HG02763 (cell line): ENCODE measurements at regions not wholly inside any gene's neighbourhood (a gene's known extent, or its start where the extent isn't known, plus 50 kb on each side); places are given as distances from the start of the nearest gene placed in this dataset.
"Not testable (repeated sequence)": the region's sequence is repeated elsewhere in the genome, so short reads cannot be mapped to it uniquely, and the experiment has no call there.

Source experiments
- ATAC-seq: cut with Tn5 transposase; IDR thresholded peaks from one replicate; pipeline ENCODE4 v1.9.1; 2021; ENCODE audit warnings: mild to moderate bottlenecking, moderate library complexity; ENCODE audit not compliant: unreplicated experiment

DNA sequence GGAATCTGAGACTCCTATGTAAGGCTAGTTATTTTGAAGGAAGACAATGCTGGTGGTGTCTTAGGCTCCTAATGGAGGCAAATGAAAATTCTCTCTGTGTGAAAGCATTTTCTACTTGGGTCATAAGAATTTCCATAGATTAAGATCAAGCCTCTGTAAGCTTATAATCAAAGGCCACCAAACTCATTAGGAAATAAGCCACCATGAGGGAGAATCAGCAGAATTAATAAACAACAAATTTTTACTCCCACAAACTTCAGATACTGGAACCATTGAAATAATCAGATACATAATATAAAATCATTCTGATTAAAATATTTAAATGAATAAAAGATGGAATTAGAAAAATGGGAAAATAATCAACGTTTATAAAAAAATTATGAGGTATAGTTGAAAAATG is 178.7 kb downstream of the NPIPA8 start:
- ATAC-seq, result not testable (repeated sequence)

DNA sequence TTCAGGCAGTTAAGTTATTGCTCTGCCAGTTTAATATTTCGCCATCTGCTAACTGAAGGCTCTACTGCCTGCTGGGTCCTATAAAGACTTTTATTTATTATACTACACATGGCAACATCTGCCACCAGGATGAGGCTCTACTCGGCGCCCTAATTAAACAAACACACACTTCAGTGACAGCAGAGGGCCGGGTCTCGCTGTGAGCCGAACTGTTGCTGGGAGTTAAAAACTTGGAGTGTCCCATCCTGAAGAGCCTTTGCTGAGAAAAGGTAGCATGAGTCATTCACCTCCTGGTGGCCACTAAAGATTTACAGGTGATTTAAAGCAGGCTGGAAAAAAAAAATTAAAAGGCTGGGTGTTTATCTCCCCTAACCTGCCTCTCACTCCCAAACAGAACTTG is 183.7 kb downstream of the NPIPA8 start:
- ATAC-seq, result not testable (repeated sequence)

DNA sequence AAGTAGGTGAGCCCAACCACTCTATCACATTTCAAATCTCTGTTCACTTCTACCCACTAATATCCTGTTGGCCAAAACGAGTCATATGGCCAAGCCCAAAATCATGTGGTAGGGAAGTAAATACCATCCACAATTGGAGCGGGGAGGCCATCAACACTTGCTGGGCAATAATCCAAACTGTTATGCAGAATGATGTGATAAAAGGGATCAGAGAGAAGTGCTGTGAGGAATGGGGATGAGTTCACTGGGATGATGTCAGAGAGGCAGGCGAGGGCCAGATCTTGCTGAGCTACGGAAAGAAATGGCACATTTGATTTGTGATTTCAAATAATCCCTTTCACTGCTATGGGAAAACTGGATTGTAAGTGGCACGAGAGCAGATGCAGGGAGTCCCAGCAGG is 188.4 kb downstream of the NPIPA8 start:
- ATAC-seq, result not testable (repeated sequence)

DNA sequence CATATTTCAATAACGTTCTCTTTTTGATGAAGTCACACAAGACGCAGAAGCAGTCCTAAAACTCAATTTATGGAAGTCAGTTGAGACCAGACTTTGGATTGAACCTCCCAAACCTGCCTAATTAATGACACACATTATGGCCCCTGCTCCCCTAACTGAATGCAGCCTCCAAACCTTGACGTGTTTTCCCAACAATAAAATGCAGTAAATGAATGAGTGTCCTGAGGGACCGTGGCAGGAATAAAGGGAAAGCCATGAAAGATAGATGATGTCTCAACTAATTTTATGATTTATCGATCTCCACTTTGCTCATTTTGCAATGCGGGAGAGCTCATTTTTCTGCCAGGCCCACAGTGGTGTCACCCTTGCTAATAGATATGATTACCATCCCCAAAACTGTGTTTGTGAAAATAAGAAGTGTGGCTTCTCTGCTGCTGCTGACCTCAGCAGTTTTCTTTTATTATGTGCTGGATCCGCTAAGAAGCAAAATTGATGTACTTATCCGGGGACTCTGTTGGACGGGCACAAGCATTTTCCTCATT is 189.9 kb downstream of the NPIPA8 start:
- ATAC-seq, result not testable (repeated sequence)

DNA sequence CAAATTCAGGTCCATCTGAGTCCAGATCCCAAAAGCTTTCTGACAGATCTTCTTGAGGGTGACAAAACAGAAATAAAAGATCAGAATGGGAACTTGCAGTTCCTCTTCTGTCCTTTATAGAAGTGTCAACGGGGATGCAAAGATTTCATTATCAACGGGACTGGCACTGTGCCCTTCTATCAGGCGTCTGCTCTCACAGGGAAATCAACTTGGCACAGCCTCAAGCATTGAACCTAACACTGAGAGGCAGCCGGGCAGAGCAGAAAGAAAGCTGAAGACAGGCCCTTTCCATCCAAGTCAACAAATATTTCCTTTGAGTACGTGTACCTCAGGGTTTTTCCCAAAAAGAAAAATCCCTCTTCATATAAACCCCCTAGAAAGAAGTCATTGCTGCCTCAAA is 194.5 kb downstream of the NPIPA8 start:
- ATAC-seq, result not testable (repeated sequence)

DNA sequence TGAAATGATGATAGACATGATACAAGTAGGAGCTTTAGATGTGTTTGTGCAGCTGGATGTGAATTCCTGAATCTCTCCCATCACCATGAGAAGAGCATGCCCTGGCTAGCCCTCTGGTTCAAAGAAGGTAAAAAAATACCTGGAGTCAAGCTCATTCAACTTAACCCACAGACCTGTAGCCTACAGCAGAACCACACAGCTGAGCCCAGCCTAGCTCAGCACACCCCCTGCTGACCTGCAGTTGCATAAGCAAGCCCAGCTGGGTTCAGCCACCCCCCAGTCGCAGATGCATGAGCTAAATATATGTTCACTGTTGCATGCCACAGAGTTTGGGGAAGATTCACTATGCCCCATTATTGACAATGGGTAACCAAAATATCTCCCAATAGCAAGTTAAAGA is 200.2 kb downstream of the NPIPA8 start:
- ATAC-seq, result not testable (repeated sequence)

DNA sequence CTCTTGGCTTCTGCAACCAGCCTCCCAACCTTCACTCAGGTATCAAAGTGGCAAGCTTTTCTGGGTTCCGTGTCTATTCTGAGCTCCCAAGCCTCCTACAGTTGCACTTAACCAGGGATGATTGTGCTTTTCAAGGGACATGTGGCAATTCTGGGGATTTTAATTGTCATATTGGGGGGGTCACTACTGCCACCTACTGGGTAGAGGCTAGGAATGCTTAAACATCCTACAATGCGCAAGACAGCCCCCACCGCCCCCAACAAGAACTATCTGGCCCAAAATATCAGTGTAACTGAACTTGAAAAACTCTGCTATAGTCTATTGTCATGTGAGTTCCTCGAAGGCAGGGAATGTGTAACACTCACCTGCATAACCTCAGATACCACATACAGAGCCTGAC is 201.5 kb downstream of the NPIPA8 start:
- ATAC-seq, result not testable (repeated sequence)

DNA sequence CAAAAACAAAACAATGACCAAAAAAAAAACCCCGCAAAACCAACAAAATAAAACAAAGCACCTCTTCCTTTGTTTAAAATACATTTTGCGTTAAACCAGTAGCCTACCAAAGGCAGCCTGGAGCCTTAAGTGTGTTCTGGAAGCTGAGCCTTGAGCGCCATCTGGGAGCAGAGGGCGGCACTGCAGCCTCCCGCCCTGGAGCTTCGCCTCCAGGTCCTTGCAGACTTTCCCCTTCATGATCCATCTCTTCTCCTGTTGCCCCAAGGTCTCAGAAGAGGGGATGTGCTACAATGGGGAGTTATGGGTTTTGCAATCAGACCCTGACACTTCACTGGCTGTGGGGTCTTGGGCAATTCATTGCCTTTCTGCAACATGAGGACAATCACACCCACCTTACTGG is 204.9 kb downstream of the NPIPA8 start:
- not testable (repeated sequence) for ATAC-seq

DNA sequence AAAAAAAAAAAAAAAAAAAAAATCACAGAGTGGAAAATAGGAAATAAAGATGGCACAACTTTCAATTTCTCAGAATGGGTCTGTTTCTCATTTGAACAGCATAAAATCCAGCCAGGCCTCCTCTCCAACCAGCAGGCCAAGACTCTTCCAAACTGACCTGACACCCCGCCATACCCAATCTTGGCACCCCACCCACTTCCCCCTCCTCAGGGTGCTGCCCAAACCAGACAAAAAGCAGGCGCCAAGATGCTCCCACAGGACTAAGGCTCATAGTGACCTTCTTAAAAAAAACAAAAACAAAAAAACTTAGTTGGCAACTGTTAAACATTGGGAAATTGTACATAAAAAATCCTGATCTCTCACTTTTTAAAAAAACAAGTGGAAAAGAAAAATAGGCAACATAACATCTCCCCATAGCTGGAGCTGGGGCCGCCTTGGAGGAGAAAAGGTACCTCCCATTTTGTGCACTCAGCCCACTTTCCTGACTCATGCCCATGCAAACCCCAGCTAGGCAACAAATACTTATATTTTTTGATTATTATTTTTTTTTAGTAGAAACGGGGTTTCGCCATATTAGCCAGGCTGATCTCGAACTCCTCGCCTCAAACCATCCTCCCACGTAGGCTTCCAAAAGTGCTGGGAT is 205.9 kb downstream of the NPIPA8 start:
- ATAC-seq, result not testable (repeated sequence)

DNA sequence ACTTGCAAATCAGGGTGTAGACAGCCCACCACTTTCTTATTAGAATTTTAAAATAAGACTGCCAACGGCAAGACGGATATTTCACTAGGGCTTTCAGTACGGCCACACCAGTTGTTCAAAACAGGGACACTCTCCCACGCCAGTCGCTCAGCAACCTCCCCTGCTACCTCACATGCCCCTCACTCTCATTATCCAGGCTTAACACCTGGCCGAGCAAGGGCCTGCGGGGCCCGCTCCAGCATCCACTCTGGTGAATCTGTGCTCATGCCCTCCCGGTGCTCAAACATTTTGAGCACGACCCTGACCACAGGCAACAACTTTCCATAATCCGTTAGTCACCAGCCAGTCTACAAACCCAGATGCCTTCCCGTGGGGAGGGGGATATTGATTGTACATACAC is 209.5 kb downstream of the NPIPA8 start:
- ATAC-seq, result not testable (repeated sequence)

DNA sequence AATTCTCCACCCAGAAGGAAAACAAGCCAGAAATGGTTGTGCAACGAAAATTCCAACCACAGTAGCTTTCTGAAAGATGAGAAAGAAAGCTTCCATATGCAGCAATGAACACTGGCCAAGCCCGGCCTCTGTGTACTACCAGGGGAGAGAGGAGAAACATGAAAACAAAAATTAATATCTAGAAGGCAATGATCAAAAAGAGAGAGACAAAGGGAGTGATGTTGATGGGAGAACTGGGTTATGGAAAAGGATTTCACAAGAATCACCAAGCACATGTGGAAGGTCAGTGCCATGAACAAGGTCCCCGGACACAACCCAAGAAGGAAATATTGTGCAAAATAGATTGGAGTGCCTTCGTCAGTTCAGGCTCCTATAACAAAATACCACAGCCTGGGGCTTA is 217.4 kb downstream of the NPIPA8 start:
- ATAC-seq, result not testable (repeated sequence)

DNA sequence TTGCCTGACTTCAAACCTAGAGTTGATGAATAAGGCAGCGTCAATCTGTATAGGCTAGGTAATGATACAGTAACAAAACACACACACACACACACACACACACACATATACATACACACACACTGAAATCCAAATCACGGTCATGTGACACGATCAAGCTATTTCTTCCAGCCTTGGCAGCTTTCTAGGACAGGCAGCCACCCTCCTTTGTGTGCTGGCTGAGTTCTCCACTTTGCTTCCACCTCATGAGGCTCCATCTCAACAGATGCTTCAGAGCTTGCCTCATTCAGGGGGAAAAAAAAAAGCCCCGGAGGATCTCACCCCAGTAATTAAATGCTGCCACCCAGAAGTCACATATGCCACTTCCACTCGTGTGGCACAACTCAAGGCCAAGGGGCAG is 217.9 kb downstream of the NPIPA8 start:
- ATAC-seq, result not testable (repeated sequence)

DNA sequence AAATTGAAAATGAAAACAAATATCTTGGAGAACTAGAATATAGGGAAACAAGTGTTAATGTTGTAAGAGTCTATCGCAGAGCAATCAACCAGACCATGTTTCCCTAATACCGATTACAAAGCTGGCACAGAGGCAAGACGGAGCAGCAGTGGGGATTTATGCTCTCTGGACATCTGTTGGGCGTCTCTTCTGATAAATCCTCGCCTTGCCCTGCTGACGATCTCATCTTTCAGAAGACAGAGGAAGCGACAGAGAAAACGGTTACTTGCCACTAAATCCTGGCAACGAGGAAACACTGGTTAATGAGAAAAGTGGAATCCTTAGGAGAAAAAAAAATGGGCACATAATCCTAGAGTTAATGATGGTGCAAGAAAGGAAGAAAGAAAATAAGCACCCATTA is 218.5 kb downstream of the NPIPA8 start:
- not testable (repeated sequence) for ATAC-seq

DNA sequence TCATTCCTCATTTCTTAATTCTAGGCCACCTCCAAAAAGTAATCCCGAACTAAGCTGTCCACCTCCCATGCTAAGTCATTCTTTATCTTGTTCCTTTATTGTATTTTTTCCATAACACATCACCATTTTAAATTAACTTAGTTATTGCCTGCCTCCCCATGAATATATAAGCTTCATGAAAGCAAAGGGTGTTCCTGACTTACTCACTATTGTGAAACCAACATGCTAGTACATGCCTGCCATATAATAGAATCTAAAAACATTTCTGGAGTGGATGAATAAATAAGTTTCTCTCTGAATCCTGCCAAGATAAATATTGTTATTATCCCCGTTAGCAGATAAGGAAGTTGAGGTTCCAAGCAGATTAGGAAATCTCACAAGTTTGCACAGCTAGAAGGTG is 232.1 kb downstream of the NPIPA8 start:
- not testable (repeated sequence) for ATAC-seq

DNA sequence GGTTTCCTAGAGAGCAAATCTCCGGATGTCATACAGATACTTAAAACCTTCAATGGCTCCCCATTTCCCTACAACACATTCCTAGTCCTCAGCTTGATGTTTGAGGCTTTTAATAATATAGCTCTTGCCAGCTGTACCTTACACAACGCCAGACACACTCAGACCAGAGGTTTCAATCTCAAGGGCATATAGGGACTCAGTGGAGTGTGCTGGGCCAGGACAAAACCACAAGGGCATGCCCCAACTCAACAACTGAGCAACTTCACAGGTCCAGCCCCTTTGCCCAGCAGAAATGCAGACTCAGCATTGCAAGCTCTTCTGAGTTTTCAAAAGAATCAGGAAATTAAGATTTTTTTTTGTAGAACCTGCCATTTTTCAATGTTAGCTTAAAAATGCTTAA is 235.5 kb downstream of the NPIPA8 start:
- ATAC-seq, result not testable (repeated sequence)

DNA sequence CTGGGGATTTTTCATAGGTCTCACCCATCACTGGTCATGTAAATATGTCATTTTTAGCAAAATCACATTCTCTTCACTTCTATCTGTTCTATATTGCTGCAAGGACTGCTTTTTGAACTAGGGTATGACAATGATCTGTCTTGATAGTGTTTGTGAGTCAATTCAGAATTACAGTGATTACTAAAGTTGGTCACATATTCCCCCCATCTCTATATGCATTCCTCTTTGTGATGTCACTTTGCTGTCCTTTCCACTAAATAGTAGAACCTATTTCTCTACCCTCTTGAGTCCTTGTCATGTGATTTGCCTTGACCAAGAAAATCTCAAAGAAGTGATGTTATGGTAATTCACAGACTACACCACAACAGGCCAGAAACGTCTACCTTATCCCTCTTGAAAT is 243.9 kb downstream of the NPIPA8 start:
- not testable (repeated sequence) for ATAC-seq

DNA sequence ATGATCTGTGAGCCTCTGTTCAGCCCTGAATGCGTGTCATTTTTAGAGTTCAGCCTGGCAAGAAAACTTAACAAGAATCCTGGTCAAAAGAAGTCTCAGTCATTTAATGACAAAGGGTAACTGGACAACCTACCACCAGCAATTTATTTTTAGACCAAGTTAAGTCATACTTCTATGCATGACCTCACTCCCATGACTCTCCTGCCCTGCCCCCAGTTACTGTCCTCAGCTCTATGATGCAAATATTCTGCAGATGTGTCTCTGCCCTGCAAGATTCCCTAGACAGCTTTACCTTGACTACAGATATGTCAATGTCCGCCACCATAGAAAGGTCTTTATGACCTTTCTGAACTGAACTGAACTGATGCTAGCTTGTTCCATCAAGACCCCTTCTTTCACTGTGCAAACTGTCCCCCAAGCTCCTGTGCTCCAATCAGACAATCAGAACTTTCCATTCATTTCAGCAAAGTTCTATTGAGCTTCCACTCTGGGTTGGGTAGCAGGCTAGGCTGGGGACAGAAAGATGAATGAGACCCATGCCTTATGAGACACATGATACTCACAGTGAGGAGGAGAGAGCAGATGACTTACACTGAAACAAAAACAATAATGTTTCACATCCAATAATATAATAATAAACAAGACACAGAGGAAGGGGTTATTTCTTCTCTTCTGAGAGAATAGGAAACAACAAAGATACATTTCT is 255.7 kb downstream of the NPIPA8 start:
- not testable (repeated sequence) for ATAC-seq

DNA sequence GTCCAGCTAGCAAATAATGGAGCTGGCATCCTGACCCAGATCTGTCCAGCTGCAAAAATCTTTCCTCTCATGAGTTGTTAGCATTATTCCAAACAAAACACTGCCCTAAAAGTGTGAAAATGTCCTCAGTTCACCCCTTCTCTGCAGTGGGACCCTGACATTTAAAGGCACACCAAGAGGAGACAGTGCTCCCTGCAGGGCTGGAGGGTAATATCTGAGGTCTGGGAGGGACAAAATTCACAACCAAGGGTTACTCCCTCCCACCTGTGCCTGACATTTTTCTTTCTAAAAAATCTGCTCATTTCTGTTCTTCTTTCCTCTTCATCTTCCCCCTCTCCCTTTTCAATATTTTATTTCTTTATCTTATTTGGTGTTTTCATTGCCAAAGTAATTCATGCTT is 258.6 kb downstream of the NPIPA8 start:
- not testable (repeated sequence) for ATAC-seq

DNA sequence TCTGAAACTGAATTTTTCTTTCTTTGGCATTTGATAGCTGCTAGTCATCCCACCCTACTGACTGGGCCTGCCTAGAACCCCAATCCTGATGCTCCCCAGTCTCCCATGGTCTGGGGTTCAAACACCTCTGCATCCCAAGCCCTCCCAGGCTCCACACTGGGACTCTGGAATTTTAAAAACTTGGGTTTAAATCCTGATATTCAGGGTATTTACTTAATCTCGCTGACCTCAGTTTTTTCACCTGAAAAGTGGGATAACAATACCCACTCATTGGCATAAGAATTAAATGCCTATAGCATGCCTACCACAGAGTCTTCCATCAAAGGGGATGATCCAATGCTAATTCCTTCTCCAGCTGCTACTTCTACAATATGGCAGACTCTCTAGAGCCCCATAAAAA is 264.4 kb downstream of the NPIPA8 start:
- no peak for ATAC-seq

DNA sequence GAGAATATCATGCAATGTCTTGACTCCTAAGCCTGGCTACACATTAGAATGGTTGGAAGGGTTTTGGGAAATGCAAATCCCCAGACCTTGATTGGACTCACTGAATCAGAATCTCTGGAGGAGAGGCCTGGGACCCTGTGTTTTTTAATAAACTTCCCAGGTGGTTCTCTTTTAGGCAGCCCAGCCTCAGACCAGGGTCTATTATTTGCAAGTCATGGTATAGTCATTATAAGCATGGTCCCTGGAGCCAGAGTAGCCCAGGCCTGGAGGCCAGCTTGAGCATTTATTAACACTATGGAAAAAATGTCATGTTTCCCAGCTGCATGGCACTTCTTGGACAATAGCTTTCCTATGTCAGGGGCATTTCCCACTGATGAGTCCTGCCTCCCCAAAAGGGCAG is 266.9 kb downstream of the NPIPA8 start:
- no peak for ATAC-seq

DNA sequence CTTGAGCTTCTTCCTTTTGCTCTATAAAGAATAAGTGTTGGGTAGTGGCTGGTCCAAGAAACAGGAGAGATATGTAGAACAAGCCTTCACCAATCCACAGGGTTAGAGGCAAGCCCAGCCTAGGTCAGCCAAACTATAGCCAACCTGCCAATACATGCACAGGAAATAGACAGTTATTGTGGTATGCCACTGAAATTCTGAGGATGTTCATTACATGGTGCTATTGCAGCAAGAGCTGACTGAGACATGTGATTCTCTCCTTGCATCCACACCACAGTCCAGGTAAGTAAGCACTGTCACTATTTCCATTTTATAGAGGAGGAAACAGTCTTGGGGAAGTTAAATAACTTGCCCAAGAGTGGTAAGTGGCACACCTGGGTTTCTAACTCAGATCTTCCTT is 268.1 kb downstream of the NPIPA8 start:
- no peak for ATAC-seq

DNA sequence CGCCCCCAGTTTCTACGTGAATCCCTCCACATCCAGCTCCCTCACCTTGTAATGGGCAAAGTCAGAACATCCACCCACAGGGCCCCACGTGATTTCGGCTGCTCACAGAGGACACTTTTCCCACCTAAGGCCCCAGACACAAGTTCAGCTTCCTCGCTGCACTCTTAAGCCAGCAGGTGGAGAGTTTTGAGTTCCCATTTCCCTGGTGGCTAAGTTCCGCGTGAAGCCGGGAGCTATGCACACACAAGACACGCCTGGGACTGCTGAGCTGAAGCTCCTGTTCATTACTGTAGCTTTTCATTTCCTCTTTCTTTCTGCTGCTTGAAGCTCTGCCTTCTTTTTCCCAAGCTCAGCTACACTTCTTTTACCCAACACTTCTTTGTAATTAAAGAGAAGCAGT is 273.8 kb downstream of the NPIPA8 start:
- ATAC-seq, result no peak
